Spleen (tissue), 11 donors: ENCODE measurements at regions not wholly inside any gene's neighbourhood (a gene's known extent, or its start where the extent isn't known, plus 50 kb on each side); places are given as distances from the start of the nearest gene placed in this dataset.

Experiments
- DNase-seq: peaks from one replicate; pipeline ENCODE4 v3.0.0-alpha.2; 2020
- H3K27ac ChIP-seq, 8 donors: fragments of 200-600 bp; sonication (generic) in 7 of 8; 1 replicate in 4 of 8; 2 replicates in 4 of 8; pipeline versions ENCODE4 v1.5.0 to v1.8.0; 2016 to 2021; ENCODE audit warnings: inconsistent platforms in 4 of 8, mild to moderate bottlenecking in 4 of 8, moderate library complexity in 1 of 8
- H3K27me3 ChIP-seq, 7 donors: fragments of 200-600 bp; sonication (generic) in 6 of 7; replicated peaks in 1 of 7; 1 replicate in 4 of 7; 2 replicates in 3 of 7; pipeline versions ENCODE4 v1.5.0 to v1.8.0; 2016 to 2021; ENCODE audit warnings: inconsistent platforms in 3 of 7, mild to moderate bottlenecking in 1 of 7
- H3K36me3 ChIP-seq, 6 donors: fragments of 200-600 bp; sonication (generic) in 5 of 6; 1 replicate in 4 of 6; 2 replicates in 2 of 6; pipeline versions ENCODE4 v1.5.0 to v1.8.0; 2016 to 2021; ENCODE audit warnings: inconsistent platforms in 2 of 6
- H3K4me1 ChIP-seq, 6 donors: fragments of 200-600 bp; sonication (generic) in 5 of 6; 1 replicate in 3 of 6; 2 replicates in 3 of 6; pipeline versions ENCODE4 v1.5.0 to v1.8.0; 2016 to 2021; ENCODE audit warnings: inconsistent platforms in 3 of 6
- H3K4me3 ChIP-seq, 8 donors: fragments of 200-600 bp; sonication (generic) in 7 of 8; 1 replicate in 4 of 8; 2 replicates in 4 of 8; pipeline versions ENCODE4 v1.5.0 to v1.8.0; 2016 to 2021; ENCODE audit warnings: inconsistent platforms in 4 of 8, mild to moderate bottlenecking in 4 of 8, moderate library complexity in 2 of 8
- H3K9me3 ChIP-seq, 8 donors: fragments of 200-600 bp; sonication (generic) in 7 of 8; 1 replicate in 4 of 8; 2 replicates in 4 of 8; pipeline versions ENCODE4 v1.5.0 to v1.8.0; 2016 to 2021; ENCODE audit warnings: inconsistent platforms in 4 of 8
- POLR2A ChIP-seq, 3 donors: fragments of 450-650 bp; IDR thresholded peaks; one replicate each; pipeline ENCODE4 v1.5.1; 2017; ENCODE audit warnings: antibody characterized with exemption in 3 of 3, mild to moderate bottlenecking in 1 of 3
- POLR2AphosphoS5 ChIP-seq, 3 donors: sonication (generic); formaldehyde crosslinking; IDR thresholded peaks; one replicate each; pipeline ENCODE4 v1.5.1; 2017; ENCODE audit warnings: antibody characterized with exemption in 3 of 3
- WGBS, 5 donors: extraction: QIAGEN DNeasy Blood & Tissue Kit in 3 of 5; methylation state at CpG; one replicate each; pipeline versions ENCODE4 v1.1.5 to v1.1.7; 2013 to 2018; 5-methylcytosine and 5-hydroxymethylcytosine counted together
- intact Hi-C: fragments of 100-400 bp; cut with DNase I; formaldehyde crosslinking; loops from one replicate; pipeline ENCODE4 v1.15.0; 2023; ENCODE audit warnings: low total_unique reads
- TF ChIP-seq, protein P1 (sequence below), 11 experiments: fragments of 200-600 bp in 7 of 11; fragments of 450-650 bp in 4 of 11; sonication (generic) in 4 of 11; IDR thresholded peaks in 8 of 11; conservative IDR thresholded peaks in 3 of 11; 1 replicate in 7 of 11; 2 replicates in 4 of 11; pipeline versions ENCODE4 v1.4.0 to v1.8.0; 2016 to 2021; ENCODE audit warnings: antibody characterized with exemption in 11 of 11, inconsistent platforms in 4 of 11, mild to moderate bottlenecking in 1 of 11
- donor health status: healthy with polysubstance abuse.
- donor health status: DM: no; HTN: no; CAD: no; lungs with moderate emphysema.
- donor health status: DM: no; HTN: no; CAD: no.
- donor health status: Bipolar disorder and iron deficiency.
- donor health status: healthy.
- donor health status: DM: no; HTN: no; CAD: no.
- donor health status: DM: yes; HTN: yes; CAD: no.

GRCh38 chr5:97400537-97400936 lies 217.5 kb upstream of the RIOK2 start:
- TF ChIP-seq POLR2AphosphoS5 (IDR thresholded peaks at IDR 0.05) (no peak), POLR2A (IDR thresholded peaks at IDR 0.05) (no peak)
- TF ChIP-seq, protein P1, sequence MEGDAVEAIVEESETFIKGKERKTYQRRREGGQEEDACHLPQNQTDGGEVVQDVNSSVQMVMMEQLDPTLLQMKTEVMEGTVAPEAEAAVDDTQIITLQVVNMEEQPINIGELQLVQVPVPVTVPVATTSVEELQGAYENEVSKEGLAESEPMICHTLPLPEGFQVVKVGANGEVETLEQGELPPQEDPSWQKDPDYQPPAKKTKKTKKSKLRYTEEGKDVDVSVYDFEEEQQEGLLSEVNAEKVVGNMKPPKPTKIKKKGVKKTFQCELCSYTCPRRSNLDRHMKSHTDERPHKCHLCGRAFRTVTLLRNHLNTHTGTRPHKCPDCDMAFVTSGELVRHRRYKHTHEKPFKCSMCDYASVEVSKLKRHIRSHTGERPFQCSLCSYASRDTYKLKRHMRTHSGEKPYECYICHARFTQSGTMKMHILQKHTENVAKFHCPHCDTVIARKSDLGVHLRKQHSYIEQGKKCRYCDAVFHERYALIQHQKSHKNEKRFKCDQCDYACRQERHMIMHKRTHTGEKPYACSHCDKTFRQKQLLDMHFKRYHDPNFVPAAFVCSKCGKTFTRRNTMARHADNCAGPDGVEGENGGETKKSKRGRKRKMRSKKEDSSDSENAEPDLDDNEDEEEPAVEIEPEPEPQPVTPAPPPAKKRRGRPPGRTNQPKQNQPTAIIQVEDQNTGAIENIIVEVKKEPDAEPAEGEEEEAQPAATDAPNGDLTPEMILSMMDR (IDR thresholded peaks at IDR 0.05 in 8 of 11, conservative IDR thresholded peaks at IDR 0.05 in 3 of 11) = no peak
- H3K4me1 ChIP-seq = no peaks in the 10 kb centered on the region
- H3K4me3 ChIP-seq = no peak overlapping the region
- no peak overlapping the region for H3K27ac ChIP-seq
- peaks cover 0 to 1% (median 0%) of the 10 kb centered on the region in 8 donors for H3K9me3 ChIP-seq
- WGBS, 5 donors = 58 to 84% (median 70%) methylated on average over 3 of the region's 3 CpGs
- intact Hi-C loops = no loop called here
- no peaks in the 10 kb centered on the region for H3K27me3 ChIP-seq
- no peaks in the 10 kb centered on the region for H3K36me3 ChIP-seq
- no peak for DNase-seq

GRCh38 chr5:97405941-97406340 lies 222.9 kb upstream of the RIOK2 start:
- no peak for TF ChIP-seq POLR2A (IDR thresholded peaks at IDR 0.05)
- TF ChIP-seq, protein P1 (IDR thresholded peaks at IDR 0.05 in 8 of 11, conservative IDR thresholded peaks at IDR 0.05 in 3 of 11) = no peak
- TF ChIP-seq POLR2AphosphoS5 (IDR thresholded peaks at IDR 0.05) = no peak
- intact Hi-C loops = no loop called here
- Histone ChIP-seq H3K9me3 (peaks cover 0 to 18% (median 6%) of the 10 kb centered on the region in 8 donors), H3K36me3 (no peaks in the 10 kb centered on the region), H3K4me3 (no peak overlapping the region), H3K27me3 (no peaks in the 10 kb centered on the region), H3K27ac (no peak overlapping the region), H3K4me1 (no peaks in the 10 kb centered on the region)
- peak; percentile 60 for DNase-seq
- WGBS, 5 donors = 90 to 97% (median 92%) methylated on average over 9 of the region's 9 CpGs

DNA sequence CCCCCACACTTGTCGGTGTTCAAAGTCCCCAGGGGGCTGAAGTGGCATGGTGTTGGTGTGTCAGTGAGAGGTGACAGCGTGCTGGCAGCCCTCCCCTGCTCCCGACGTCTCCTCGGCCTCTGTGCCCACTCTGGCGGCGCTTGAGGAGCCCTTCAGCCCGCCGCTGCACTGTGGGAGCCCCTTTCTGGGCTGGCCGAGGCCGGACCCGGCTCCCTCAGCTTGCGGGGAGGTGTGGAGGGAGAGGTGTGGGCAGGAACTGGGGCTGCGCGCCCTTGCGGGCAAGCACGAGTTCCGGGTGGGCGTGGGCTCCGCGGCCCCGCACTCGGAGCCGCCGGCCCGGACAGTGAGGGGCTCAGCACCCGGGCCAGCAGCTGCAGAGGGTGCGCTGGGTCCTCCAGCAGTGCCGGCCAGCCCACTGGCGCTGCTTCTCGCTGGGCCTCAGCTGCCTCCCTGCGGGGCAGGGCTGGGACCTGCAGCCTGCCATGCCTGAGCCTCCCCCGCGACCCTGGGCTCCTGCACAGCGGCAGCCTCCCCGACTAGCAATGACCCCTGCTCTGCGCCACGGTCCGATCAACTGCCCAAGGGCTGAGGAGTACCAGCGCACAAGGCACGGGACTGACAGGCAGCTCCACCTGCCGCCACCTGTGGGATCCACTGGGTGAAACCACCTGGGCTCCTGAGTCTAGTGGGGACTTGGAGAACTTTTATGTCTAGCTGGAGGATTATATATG lies 224.1 kb upstream of the RIOK2 start:
- WGBS, 5 donors = 93 to 96% (median 94%) methylated on average over 28 to 42 of the region's 42 CpGs
- intact Hi-C loops = no loop called here

DNA sequence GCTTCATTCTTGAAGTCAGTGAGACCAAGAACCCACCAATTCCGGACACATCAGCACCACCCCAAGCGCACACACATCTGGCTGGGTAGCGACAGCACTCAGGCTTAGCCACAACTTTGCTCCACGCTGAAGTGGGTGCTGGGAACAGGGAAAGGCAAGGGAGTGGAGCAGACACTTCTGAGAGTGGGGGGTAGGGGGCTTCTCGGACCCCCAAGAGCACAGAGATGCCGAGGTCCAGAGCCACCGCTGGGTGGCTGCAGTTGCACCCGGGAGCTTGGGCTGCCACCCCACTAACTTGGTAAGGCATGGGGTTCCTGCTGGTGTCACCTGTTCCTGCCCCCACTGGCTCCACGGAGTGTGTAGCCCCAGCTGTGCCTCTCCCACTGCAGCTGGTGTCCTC lies 225.3 kb upstream of the RIOK2 start:
- TF ChIP-seq POLR2AphosphoS5 (IDR thresholded peaks at IDR 0.05) (no peak), POLR2A (IDR thresholded peaks at IDR 0.05) (no peak)
- TF ChIP-seq, protein P1 (IDR thresholded peaks at IDR 0.05 in 8 of 11, conservative IDR thresholded peaks at IDR 0.05 in 3 of 11) = no peak
- no peaks in the 10 kb centered on the region for H3K36me3 ChIP-seq
- H3K27me3 ChIP-seq = no peaks in the 10 kb centered on the region
- intact Hi-C loops = no loop called here
- no peak overlapping the region for H3K27ac ChIP-seq
- H3K4me3 ChIP-seq = no peak overlapping the region
- DNase-seq = peak; percentile 55
- WGBS, 5 donors = 74 to 83% (median 76%) methylated on average over 8 to 9 of the region's 9 CpGs
- no peaks in the 10 kb centered on the region for H3K4me1 ChIP-seq
- peaks cover 0 to 18% (median 6%) of the 10 kb centered on the region in 8 donors for H3K9me3 ChIP-seq

More for the DNA sequence above, 224.1 kb upstream of the RIOK2 start:
- Histone ChIP-seq H3K27me3 (no peaks in the 10 kb centered on the region), H3K36me3 (no peaks in the 10 kb centered on the region), H3K9me3 (peaks cover 0 to 18% (median 6%) of the 10 kb centered on the region in 8 donors), H3K4me1 (no peaks in the 10 kb centered on the region), H3K4me3 (no peak overlapping the region), H3K27ac (no peak overlapping the region)
- TF ChIP-seq, protein P1 (IDR thresholded peaks at IDR 0.05 in 8 of 11, conservative IDR thresholded peaks at IDR 0.05 in 3 of 11) = no peak
- TF ChIP-seq POLR2A (IDR thresholded peaks at IDR 0.05) (no peak), POLR2AphosphoS5 (IDR thresholded peaks at IDR 0.05) (no peak)
- DNase-seq = peak; percentile 74
